DOHH2 (cell line): ENCODE measurements at regions not wholly inside any gene's neighbourhood (a gene's known extent, or its start where the extent isn't known, plus 50 kb on each side); places are given as distances from the start of the nearest gene placed in this dataset.
"Not testable (repeated sequence)": the region's sequence is repeated elsewhere in the genome, so short reads cannot be mapped to it uniquely, and the experiment has no call there.

Source experiments
- H3F3A ChIP-seq: fragments of 200-600 bp; sonication (generic), shearing (Covaris generic); 2 replicates; pipeline ENCODE4 v1.6.0; 2016; ENCODE audit warnings: antibody characterized with exemption, mild to moderate bottlenecking; ENCODE audit not compliant: control insufficient read depth, insufficient read depth
- H3K27ac ChIP-seq: fragments of 200-600 bp; sonication (generic); 2 replicates; pipeline ENCODE4 v1.5.1; 2014; ENCODE audit warnings: low read depth, mild to moderate bottlenecking, low read length, moderate library complexity
- H3K27me3 ChIP-seq: fragments of 200-600 bp; sonication (generic); 2 replicates; pipeline ENCODE4 v1.6.1; 2014; ENCODE audit warnings: mild to moderate bottlenecking, low read length, mixed read lengths; ENCODE audit not compliant: control insufficient read depth
- H3K36me3 ChIP-seq: fragments of 200-600 bp; sonication (generic); 2 replicates; pipeline ENCODE4 v1.6.1; 2014; ENCODE audit warnings: mild to moderate bottlenecking, low read length, moderate library complexity, mixed read lengths; ENCODE audit not compliant: control insufficient read depth
- H3K4me1 ChIP-seq: fragments of 200-600 bp; sonication (generic); 2 replicates; pipeline ENCODE4 v1.6.1; 2014; ENCODE audit warnings: mild to moderate bottlenecking, low read length, mixed read lengths; ENCODE audit not compliant: control insufficient read depth
- H3K4me2 ChIP-seq: fragments of 200-600 bp; sonication (generic); 2 replicates; pipeline ENCODE4 v1.6.0; 2014; ENCODE audit warnings: mild to moderate bottlenecking, low read length, moderate library complexity
- H3K4me3 ChIP-seq: fragments of 200-600 bp; sonication (generic); 2 replicates; pipeline ENCODE4 v1.5.1; 2014; ENCODE audit warnings: mild to moderate bottlenecking, low read length, mixed read lengths
- H3K79me2 ChIP-seq: fragments of 200-600 bp; sonication (generic); 2 replicates; pipeline ENCODE4 v1.6.1; 2014; ENCODE audit warnings: mild to moderate bottlenecking, low read length, mixed read lengths; ENCODE audit not compliant: control insufficient read depth
- H3K9me2 ChIP-seq: fragments of 200-600 bp; sonication (generic); replicated peaks from 2 replicates; pipeline ENCODE4 v1.6.1; 2014; ENCODE audit warnings: mild to moderate bottlenecking, low read length, mixed read lengths; ENCODE audit not compliant: control insufficient read depth
- H3K9me3 ChIP-seq: fragments of 200-600 bp; sonication (generic); 2 replicates; pipeline ENCODE4 v1.6.1; 2014; ENCODE audit warnings: antibody characterized with exemption, low read length, mixed read lengths; ENCODE audit not compliant: control insufficient read depth, insufficient read depth
- H4K20me1 ChIP-seq: fragments of 200-600 bp; sonication (generic); 2 replicates; pipeline ENCODE4 v1.6.0; 2014; ENCODE audit warnings: low read depth, mild to moderate bottlenecking, antibody characterized with exemption, low read length, moderate library complexity; ENCODE audit not compliant: control insufficient read depth, insufficient read depth
- CTCF ChIP-seq: fragments of 200-600 bp; sonication (generic); IDR thresholded peaks from one replicate; pipeline ENCODE4 v1.5.1; 2014; ENCODE audit warnings: antibody characterized with exemption, mild to moderate bottlenecking, low read depth, low read length; ENCODE audit not compliant: poor library complexity, severe bottlenecking
- EZH2phosphoT487 ChIP-seq: fragments of 200-600 bp; sonication (generic); IDR thresholded peaks from 2 replicates; pipeline ENCODE4 v1.6.1; 2017; ENCODE audit warnings: borderline replicate concordance, mild to moderate bottlenecking, antibody characterized with exemption, low read length, moderate library complexity, mixed read lengths

GRCh38 chr10:29865700-29866355 is 193.6 kb downstream of the JCAD start:
- Histone ChIP-seq H3K27ac (no peak overlapping the region), H4K20me1 (no peaks in the 10 kb centered on the region), H3K4me3 (no peak overlapping the region), H3K27me3 (no peaks in the 10 kb centered on the region), H3K36me3 (no peaks in the 10 kb centered on the region), H3K9me3 (no peaks in the 10 kb centered on the region), H3F3A (no peaks in the 10 kb centered on the region), H3K9me2 (no peaks in the 10 kb centered on the region), H3K79me2 (no peaks in the 10 kb centered on the region), H3K4me1 (no peaks in the 10 kb centered on the region), H3K4me2 (no peak overlapping the region)
- TF ChIP-seq CTCF (no peak), EZH2phosphoT487 (no peak)

GRCh38 chr10:29862923-29863614 is 196.3 kb downstream of the JCAD start:
- no peak for TF ChIP-seq EZH2phosphoT487
- TF ChIP-seq CTCF = no peak
- H3K9me2 ChIP-seq = no peaks in the 10 kb centered on the region
- no peaks in the 10 kb centered on the region for H3K27me3 ChIP-seq
- H3K4me1 ChIP-seq = no peaks in the 10 kb centered on the region
- no peaks in the 10 kb centered on the region for H4K20me1 ChIP-seq
- no peaks in the 10 kb centered on the region for H3K36me3 ChIP-seq
- H3K27ac ChIP-seq = no peak overlapping the region
- H3F3A ChIP-seq = no peaks in the 10 kb centered on the region
- H3K9me3 ChIP-seq = no peaks in the 10 kb centered on the region
- no peaks in the 10 kb centered on the region for H3K79me2 ChIP-seq
- no peak overlapping the region for H3K4me2 ChIP-seq
- no peak overlapping the region for H3K4me3 ChIP-seq

GRCh38 chr10:29861811-29862505 is 197.4 kb downstream of the JCAD start:
- H3K4me3 ChIP-seq = no peak overlapping the region
- H4K20me1 ChIP-seq = no peaks in the 10 kb centered on the region
- no peaks in the 10 kb centered on the region for H3F3A ChIP-seq
- TF ChIP-seq EZH2phosphoT487 (no peak), CTCF (no peak)
- H3K4me2 ChIP-seq = no peak overlapping the region
- H3K9me2 ChIP-seq = no peaks in the 10 kb centered on the region
- no peaks in the 10 kb centered on the region for H3K27me3 ChIP-seq
- H3K4me1 ChIP-seq = no peaks in the 10 kb centered on the region
- H3K79me2 ChIP-seq = no peaks in the 10 kb centered on the region
- H3K9me3 ChIP-seq = no peaks in the 10 kb centered on the region
- no peaks in the 10 kb centered on the region for H3K36me3 ChIP-seq
- no peak overlapping the region for H3K27ac ChIP-seq

- not testable (repeated sequence) for H3K27ac ChIP-seq, H3K9me3 ChIP-seq, H3K79me2 ChIP-seq, H3K9me2 ChIP-seq, H3K27me3 ChIP-seq, H3K4me1 ChIP-seq, H3K4me3 ChIP-seq, H3F3A ChIP-seq, H3K4me2 ChIP-seq, H3K36me3 ChIP-seq, H4K20me1 ChIP-seq
Measured at GRCh38 chr10:29861231-29861630, 198.2 kb downstream of the JCAD start.
